ENCODE measurements at regions not wholly inside any gene's neighbourhood (a gene's known extent, or its start where the extent isn't known, plus 50 kb on each side); places are given as distances from the start of the nearest gene placed in this dataset.

DNA sequence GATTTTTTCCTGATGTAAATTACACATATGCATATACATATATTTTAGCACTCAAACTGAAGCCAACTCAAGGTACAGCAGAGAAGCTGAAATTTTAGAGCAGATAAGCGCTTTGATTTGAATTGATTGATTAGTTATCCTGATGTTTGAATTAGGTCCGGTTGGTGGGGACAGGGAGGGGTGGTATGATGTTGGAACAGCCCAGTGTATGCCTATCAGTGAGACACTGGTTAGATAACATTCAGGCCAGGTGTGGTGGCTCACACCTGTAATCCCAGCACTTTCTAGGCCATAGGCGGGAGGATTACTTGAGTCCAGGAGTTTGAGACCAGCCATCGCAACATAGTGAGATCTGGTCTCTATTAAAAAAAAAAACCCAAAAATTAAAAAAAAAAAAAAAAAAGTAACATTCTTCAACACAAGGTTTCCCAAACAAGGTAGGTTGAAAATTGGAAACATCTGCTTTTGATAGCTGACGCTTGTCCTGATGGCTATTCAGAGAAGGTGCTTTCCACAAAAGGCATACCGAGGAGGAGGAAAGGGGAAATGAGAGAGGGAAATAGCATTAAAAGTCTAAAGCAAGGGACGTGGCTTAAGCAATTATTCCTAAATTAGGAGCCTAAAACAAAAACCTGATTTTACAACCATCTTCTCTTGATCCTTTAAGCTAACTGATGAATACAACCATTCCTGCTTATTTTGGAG is 288.4 kb upstream of the JARID2 start:
- TF ChIP-seq, protein P1, sequence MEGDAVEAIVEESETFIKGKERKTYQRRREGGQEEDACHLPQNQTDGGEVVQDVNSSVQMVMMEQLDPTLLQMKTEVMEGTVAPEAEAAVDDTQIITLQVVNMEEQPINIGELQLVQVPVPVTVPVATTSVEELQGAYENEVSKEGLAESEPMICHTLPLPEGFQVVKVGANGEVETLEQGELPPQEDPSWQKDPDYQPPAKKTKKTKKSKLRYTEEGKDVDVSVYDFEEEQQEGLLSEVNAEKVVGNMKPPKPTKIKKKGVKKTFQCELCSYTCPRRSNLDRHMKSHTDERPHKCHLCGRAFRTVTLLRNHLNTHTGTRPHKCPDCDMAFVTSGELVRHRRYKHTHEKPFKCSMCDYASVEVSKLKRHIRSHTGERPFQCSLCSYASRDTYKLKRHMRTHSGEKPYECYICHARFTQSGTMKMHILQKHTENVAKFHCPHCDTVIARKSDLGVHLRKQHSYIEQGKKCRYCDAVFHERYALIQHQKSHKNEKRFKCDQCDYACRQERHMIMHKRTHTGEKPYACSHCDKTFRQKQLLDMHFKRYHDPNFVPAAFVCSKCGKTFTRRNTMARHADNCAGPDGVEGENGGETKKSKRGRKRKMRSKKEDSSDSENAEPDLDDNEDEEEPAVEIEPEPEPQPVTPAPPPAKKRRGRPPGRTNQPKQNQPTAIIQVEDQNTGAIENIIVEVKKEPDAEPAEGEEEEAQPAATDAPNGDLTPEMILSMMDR (conservative IDR thresholded peaks at IDR 0.05 in 1 of 2, IDR thresholded peaks at IDR 0.05 in 1 of 2; ENCODE audit: low read depth in 1 of 2, low read length in 2 of 2), result no peak
- no peak for TF ChIP-seq EZH2 (IDR thresholded peaks at IDR 0.05; ENCODE audit: low read length, missing control alignments)
